RCC 7860 (cell line): ENCODE measurements at regions not wholly inside any gene's neighbourhood (a gene's known extent, or its start where the extent isn't known, plus 50 kb on each side); places are given as distances from the start of the nearest gene placed in this dataset.

Experiments used
- DNase-seq: peaks from one replicate; pipeline ENCODE4 v3.0.0-alpha.2; 2015; ENCODE audit warnings: low spot score
- FAIRE-seq: peaks from 2 replicates; lab custom pipeline; 2012; peaks lifted over from hg19 to GRCh38; lab: Jason Lieb, UNC

GRCh38 chr2:200013906-200014305 is 58.5 kb downstream of the MAIP1 start:
- DNase-seq: no peak
- FAIRE-seq: no peak

GRCh38 chr2:200021449-200022114 is 66.2 kb downstream of the MAIP1 start:
- DNase-seq (no peak), FAIRE-seq (no peak)

GRCh38 chr2:200022511-200022910 is 67.1 kb downstream of the MAIP1 start:
- FAIRE-seq (no peak), DNase-seq (no peak)

DNA sequence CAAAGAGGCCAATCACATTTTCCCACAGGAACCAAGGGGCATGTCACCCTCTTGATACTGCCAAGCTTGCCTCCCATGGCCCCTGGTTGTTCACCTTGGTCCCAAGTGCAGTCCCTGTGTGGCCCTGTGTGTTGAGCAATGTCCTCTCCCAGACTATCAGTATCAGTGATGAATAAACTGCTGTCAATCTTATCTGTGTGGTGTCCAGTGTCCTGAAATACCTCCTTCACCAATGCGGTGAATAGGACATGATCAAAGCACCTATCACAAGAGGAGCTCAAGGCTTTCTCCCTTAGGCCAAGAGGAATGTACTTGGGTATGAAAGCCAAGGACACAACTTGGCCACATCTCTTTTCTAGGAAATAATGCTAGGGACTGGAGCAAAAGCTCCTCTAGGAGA is 68.2 kb downstream of the MAIP1 start:
- FAIRE-seq: no peak

DNA sequence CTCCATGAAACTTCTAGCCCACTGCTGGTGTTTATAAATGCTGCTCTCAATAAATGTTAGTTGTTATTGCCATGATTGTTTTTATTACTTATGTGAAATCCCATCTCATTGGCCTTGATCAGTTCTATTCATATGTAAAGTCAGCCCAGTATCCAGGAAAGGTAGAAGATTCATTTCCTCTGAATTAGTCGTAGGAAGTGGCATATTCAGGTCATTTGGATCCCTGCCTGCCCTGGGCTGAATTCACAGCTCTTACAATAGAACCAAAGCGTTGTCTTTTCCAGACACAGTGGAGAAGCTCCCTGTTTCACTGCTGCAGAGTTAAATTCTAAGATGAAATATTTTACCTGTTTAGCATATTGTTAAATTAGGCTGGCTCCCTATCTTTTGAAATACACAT is 70.3 kb downstream of the MAIP1 start:
- FAIRE-seq (no peak), DNase-seq (no peak)

More for the DNA sequence above, 68.2 kb downstream of the MAIP1 start:
- DNase-seq: no peak

DNA sequence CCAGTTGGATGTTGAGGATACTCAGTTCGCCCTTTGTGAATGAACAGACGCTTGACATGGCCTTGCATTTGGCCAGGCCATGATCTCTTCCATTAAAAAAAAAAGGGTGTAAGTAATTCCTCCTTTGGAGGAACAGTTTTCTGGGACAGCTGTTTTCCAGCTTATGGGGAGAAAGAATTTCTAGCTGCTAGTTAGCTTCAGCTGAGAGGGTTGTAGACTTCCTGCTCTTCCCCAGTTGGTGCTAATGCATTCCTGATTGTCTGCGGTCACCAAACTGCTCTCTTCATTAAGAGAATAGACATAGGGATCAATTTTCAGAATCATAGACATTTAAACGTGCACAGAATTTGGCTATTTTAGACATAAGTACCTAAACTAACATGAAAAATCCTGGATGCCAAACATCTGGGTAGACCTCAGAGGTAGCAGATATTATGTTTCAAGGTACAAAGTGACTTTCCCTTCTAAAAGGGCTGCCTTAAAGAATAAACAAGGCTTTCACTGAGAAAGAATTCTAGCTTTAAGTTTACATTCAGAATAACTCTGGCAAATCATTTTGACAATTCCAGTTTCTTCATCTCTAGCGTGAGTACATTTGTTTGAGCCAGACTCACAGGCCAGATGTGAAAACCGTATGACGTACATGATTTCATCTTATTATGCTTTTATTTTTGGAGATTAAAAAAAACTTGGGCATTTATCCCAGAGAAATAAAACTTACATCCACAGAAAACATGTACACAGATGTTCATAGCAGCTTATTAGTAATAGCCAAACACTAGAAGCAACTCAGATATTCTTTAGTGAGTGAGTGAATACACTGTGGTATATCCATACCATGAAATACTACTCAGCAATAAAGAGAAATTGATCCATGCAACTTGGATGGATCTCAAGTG is 71.2 kb downstream of the MAIP1 start:
- FAIRE-seq: no peak
- DNase-seq: no peak

- no peak for DNase-seq
- FAIRE-seq: no peak
Observed at GRCh38 chr2:200028998-200029397, 73.6 kb downstream of the MAIP1 start.

DNA sequence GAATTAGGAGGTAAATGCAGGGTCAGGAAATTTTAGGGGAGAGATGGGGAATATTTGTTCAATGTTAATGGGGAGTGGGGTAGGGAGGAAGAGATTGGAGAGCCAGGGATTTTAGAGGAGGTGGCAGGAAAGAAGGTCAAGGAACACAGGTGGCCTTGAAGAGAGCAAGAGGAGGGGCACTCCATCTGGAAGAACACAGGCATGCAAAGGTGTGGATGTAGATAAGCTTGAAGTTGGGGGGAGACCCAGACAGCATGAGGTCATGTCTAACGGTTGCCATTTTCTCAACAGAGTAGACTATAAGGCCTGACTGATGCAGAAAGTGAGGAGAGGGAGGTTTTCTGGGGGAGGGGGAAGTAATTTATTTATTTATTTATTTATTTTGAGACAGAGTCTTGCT is 77.5 kb downstream of the MAIP1 start:
- no peak for FAIRE-seq
- no peak for DNase-seq

DNA sequence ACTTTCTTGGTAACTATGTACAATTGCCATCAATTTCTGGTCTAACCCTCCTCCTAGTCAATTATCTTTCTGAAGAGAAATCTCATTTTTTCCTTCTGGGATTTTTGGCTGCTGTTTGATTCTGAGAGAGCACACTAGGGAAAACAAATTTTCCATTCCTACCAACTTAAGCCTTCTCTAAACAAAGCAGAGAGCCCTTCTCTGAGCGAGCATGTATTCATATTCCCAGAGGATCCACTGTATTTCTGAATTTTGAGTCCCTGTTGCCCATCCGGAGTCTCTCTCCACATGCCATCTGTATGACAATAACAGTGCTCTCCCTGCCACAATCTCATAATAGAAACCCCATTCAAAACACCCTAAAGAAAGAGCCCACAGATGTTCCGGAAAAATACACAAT is 78.5 kb downstream of the MAIP1 start:
- DNase-seq (no peak), FAIRE-seq (no peak)

DNA sequence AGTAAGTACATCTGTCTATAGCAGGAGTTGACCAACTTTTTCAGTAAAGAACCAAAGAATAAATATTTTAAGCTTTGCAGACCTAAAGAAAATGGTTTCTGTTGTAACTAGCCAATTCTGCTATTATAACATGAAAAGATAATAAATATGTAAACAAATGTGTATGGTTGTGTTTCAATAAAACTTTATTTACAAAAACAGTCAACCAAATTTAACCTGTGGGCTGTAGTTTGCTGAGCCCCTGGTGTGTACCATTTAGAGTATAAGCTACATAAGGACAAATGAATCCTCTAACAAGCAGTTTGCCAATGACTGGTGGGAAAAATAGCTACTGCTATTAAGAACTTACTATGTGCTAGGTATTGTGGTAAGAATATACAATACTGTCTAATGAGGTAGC is 79.4 kb downstream of the MAIP1 start:
- FAIRE-seq: no peak

DNA sequence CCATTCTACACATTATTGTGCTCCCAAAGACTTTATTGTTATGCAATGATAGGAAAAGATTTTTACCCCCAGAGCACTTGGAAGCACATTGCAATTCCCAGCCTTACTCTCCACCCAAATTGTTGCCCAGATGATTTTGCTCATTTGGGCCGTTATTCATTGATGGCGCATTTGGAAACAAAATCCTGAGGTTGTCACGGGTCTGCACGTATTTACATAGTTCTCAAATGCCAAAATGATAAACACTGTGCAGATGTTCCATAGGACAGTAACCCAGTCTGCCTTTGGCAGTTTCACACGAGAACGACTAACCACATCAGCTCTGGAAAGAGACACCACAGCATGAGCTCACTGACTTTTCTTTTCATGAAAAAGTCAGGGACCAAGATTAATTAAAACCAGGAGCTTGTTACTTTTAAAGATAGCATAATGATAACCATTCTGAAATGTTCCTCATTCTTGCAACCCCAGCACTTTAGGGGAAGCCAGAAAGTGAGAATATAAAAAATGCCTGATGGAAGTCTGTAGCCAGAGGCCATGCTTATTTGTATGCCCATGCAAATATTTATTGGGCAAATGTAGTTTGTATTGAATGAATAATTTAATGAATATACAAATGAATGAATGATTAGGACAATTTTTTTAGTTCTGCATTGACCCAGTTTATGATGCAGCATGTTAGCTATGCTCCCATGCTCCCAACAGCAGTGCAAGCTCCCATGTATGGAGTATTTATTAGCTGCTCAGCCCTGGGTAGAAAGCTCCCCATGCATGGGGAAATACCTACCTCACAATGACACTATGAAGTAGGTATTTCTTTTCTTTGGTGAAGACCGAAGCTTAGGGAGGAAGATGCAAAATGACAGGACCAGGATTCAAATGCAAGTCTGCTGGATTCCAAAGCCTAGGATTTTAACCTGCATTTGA is 84.6 kb downstream of the MAIP1 start:
- FAIRE-seq (no peak), DNase-seq (no peak)

More for the DNA sequence above, 79.4 kb downstream of the MAIP1 start:
- DNase-seq: no peak

- DNase-seq: no peak
- FAIRE-seq: no peak
Observed at GRCh38 chr2:200040831-200041230, 85.4 kb downstream of the MAIP1 start.

- no peak for FAIRE-seq
Observed at GRCh38 chr2:200041639-200042038, 86.3 kb downstream of the MAIP1 start.

DNA sequence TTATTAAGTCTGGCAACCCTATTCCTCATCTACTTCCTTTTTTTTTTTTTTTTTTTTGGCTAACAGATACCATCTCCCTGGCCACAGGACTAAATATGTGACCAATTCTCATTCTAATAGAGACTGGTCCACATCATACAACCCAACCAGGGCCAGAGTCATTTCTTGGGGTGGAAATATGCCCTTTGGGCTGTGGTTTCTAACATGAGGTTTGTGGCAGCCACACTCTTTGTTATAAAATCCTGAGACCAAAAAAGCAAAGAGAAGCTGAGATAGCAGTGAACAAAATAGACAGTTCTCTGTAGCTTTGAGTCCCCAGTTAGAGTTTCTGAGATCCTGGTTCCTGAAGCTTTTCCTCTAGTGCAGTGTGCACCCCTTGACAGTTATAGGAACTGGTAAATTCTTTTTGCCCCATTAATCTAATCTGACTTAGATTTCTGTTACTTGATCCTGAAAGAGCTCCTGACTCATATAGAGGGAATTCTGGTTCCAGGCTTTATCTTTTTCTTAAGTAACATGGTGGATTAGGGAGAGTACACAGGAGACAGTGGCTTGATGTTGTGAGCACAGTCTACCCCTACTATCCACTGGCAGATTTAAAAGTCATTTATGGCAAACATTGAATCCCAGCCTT is 86.8 kb downstream of the MAIP1 start:
- no peak for FAIRE-seq
- DNase-seq: peak; percentile 22

More at GRCh38 chr2:200041639-200042038, 86.3 kb downstream of the MAIP1 start:
- no peak for DNase-seq

DNA sequence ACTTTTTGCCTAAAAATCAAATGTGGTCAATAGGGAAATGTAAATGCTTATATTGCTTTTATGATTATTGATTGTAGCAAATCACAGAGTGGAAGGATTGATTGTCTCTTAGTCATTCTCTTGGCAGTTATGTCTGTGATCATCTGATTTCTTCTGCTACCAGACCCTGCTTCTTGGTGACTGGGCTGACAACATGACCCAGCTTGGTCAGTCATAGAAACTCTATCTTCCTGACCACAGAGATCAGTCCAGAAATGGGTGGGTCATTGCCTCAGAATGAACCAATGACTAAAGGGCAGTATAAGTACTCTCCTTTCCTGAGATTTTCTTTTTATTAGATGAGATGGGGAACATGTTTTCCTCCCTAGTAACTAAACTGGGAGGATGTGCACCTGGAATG is 87.6 kb downstream of the MAIP1 start:
- DNase-seq: peak; percentile 16
- FAIRE-seq: no peak

DNA sequence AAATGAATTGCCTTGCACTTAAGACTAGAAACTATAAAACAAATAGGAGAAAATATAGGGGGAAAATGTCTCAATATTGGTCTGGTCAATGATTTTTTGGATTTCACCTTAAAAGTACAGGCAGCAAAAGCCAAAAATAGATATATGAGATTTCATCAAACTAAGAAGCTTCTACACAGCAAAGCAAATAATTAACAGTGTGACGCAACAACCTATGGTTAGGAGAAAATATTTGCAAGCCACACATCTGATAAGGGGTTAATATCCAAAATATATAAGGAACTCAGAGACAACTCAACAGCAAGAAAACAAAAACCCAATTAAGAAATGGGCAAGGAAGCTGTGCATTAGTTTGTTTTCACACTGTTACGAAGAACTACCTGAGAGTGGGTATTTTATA is 89.1 kb downstream of the MAIP1 start:
- no peak for FAIRE-seq
- DNase-seq: no peak

GRCh38 chr2:200048421-200048820 is 93.0 kb downstream of the MAIP1 start:
- FAIRE-seq (no peak), DNase-seq (no peak)

- DNase-seq (no peak), FAIRE-seq (no peak)
Observed at GRCh38 chr2:200049086-200049485, 93.7 kb downstream of the MAIP1 start.

GRCh38 chr2:200050921-200051610 is 95.7 kb downstream of the MAIP1 start:
- FAIRE-seq: peak; percentile 57

DNA sequence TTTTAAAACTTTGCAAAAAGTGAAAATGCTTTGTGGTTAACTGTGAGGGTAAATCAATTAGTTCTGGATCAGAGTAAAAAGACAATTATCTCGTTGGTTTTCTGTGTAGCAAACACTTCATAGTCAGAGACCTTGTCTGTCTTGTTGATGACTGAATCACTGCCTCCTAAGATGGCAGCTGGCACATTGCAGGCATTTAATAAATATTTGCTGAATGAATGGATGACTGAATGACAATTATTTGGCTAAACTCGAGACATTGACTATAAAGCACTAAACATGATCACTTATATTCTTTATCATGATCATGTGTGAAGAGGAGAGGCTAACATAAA is 96.2 kb downstream of the MAIP1 start:
- no peak for FAIRE-seq
- no peak for DNase-seq

More at GRCh38 chr2:200050921-200051610, 95.7 kb downstream of the MAIP1 start:
- no peak for DNase-seq
